ENCODE measurements at regions not wholly inside any gene's neighbourhood (a gene's known extent, or its start where the extent isn't known, plus 50 kb on each side); places are given as distances from the start of the nearest gene placed in this dataset.

GRCh38 chr22:49155039-49155769, 672.5 kb downstream of the BRD1 start:
- TF ChIP-seq, protein P1, sequence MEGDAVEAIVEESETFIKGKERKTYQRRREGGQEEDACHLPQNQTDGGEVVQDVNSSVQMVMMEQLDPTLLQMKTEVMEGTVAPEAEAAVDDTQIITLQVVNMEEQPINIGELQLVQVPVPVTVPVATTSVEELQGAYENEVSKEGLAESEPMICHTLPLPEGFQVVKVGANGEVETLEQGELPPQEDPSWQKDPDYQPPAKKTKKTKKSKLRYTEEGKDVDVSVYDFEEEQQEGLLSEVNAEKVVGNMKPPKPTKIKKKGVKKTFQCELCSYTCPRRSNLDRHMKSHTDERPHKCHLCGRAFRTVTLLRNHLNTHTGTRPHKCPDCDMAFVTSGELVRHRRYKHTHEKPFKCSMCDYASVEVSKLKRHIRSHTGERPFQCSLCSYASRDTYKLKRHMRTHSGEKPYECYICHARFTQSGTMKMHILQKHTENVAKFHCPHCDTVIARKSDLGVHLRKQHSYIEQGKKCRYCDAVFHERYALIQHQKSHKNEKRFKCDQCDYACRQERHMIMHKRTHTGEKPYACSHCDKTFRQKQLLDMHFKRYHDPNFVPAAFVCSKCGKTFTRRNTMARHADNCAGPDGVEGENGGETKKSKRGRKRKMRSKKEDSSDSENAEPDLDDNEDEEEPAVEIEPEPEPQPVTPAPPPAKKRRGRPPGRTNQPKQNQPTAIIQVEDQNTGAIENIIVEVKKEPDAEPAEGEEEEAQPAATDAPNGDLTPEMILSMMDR (conservative IDR thresholded peaks at IDR 0.05; ENCODE audit: low read length), result no peak
- TF ChIP-seq EZH2phosphoT487 (IDR thresholded peaks at IDR 0.05; ENCODE audit: borderline replicate concordance), result no peak
